ENCODE measurements at regions not wholly inside any gene's neighbourhood (a gene's known extent, or its start where the extent isn't known, plus 50 kb on each side); places are given as distances from the start of the nearest gene placed in this dataset.

DNA sequence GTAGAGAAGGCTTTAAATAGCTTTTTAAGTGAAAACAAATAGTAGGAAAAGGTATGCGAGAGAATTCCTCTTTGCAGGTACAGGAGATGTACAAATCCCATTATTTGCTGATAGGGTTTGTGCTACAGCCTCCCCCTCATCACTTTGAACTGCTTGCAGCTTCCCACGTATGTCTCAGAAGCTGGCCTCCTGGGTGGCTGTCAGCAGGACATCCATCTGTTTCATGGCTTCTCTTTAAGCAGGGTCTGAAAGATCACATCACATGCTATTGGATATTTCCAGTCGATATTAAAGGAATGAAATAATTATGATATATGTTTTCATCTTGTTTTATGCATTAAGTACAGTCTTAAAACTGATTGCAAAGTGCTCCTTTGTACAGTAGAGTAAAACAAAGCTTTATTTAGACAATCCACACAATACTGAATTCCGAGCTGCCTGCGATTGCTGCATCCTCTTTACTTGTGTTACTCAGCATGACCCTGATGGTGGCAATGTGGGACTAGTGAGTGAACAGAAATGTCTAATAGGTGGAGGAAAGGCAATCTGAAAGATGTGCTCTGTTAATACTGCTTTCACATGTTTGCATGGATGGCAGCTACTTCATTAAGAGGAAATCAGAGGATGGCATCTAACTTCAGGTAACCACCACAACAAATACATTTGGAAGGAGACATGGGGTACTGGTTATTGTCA, 930.6 kb upstream of the SEMA6D start:
- TF ChIP-seq TAF1 (IDR thresholded peaks at IDR 0.05; ENCODE audit: borderline replicate concordance, insufficient read depth, low read length) (no peak), POLR2AphosphoS5 (IDR thresholded peaks at IDR 0.05; ENCODE audit: low read depth, low read length) (no peak), FOXP2 (optimal IDR thresholded peaks at IDR 0.05; ENCODE audit: borderline replicate concordance, extremely low read depth, extremely low read length, insufficient read depth) (no peak), SIN3A (IDR thresholded peaks at IDR 0.05; ENCODE audit: borderline replicate concordance, insufficient read depth, low read length) (no peak)
- TF ChIP-seq, protein P1, sequence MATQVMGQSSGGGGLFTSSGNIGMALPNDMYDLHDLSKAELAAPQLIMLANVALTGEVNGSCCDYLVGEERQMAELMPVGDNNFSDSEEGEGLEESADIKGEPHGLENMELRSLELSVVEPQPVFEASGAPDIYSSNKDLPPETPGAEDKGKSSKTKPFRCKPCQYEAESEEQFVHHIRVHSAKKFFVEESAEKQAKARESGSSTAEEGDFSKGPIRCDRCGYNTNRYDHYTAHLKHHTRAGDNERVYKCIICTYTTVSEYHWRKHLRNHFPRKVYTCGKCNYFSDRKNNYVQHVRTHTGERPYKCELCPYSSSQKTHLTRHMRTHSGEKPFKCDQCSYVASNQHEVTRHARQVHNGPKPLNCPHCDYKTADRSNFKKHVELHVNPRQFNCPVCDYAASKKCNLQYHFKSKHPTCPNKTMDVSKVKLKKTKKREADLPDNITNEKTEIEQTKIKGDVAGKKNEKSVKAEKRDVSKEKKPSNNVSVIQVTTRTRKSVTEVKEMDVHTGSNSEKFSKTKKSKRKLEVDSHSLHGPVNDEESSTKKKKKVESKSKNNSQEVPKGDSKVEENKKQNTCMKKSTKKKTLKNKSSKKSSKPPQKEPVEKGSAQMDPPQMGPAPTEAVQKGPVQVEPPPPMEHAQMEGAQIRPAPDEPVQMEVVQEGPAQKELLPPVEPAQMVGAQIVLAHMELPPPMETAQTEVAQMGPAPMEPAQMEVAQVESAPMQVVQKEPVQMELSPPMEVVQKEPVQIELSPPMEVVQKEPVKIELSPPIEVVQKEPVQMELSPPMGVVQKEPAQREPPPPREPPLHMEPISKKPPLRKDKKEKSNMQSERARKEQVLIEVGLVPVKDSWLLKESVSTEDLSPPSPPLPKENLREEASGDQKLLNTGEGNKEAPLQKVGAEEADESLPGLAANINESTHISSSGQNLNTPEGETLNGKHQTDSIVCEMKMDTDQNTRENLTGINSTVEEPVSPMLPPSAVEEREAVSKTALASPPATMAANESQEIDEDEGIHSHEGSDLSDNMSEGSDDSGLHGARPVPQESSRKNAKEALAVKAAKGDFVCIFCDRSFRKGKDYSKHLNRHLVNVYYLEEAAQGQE (IDR thresholded peaks at IDR 0.05; ENCODE audit: insufficient read depth in 1 of 2, low read depth in 2 of 2, low read length in 2 of 2), result no peak

DNA sequence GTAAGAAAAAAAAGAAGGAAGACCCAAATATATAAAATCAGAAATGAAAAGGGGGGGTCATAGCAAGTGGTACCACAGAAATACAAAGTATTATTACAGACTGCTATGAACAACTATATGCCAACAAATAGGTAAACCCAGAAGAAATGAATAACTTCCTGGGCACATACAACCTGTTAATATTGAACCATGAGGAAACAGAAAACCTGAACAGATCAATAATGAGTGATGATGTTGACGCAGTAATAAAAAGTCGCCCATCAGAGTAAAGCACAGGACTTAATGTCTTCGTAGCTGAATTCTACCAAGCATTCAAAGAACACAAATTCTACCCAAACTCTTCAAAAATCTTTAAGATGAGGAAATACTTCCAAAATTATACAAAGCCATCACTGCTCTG, 921.6 kb upstream of the SEMA6D start:
- no peak for TF ChIP-seq TAF1 (IDR thresholded peaks at IDR 0.05; ENCODE audit: borderline replicate concordance, insufficient read depth, low read length)
- TF ChIP-seq FOXP2 (optimal IDR thresholded peaks at IDR 0.05; ENCODE audit: borderline replicate concordance, extremely low read depth, extremely low read length, insufficient read depth), result no peak
- no peak for TF ChIP-seq SIN3A (IDR thresholded peaks at IDR 0.05; ENCODE audit: borderline replicate concordance, insufficient read depth, low read length)
- no peak for TF ChIP-seq POLR2AphosphoS5 (IDR thresholded peaks at IDR 0.05; ENCODE audit: low read depth, low read length)
- TF ChIP-seq, protein P1 (IDR thresholded peaks at IDR 0.05; ENCODE audit: insufficient read depth in 1 of 2, low read depth in 2 of 2, low read length in 2 of 2), result no peak

DNA sequence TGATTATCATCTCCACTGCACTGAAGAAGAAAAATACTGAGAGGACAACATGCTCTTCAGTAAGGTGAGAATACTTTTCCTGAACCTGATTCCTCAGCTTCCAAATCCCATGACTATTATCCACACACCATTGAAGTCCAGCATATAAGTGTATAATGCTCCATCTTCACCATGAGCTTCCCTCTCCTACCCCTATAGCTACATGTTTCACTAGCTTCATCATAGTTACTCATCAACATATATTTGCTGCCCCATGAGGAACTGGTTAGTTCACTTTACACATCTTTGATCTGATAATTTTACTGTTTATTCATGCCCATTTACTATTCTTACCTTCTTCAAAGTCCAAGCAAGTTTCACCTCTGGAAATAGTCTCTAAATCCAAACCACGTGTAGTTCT, 908.5 kb upstream of the SEMA6D start:
- TF ChIP-seq SIN3A (IDR thresholded peaks at IDR 0.05; ENCODE audit: borderline replicate concordance, insufficient read depth, low read length), result no peak

DNA sequence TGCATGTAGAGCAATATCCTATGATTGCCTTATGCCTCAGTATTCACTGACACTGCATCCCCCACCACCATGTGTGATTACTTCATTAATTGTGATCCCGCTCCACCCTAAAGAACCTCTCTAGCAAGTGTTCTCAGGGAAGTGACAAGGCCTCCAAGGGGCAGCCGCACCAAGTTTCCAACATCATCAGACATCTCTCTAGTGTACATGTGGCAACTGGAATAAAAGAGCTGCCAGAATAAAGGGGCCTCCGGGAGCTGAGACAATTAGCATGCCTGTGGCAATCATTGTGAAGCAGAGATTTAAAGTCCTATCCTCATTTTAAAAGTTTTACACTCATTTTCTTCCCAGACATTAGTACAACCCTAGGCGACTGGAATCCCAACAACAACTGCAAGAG, 902.1 kb upstream of the SEMA6D start:
- TF ChIP-seq SIN3A (IDR thresholded peaks at IDR 0.05; ENCODE audit: borderline replicate concordance, insufficient read depth, low read length) (no peak), POLR2AphosphoS5 (IDR thresholded peaks at IDR 0.05; ENCODE audit: low read depth, low read length) (no peak), FOXP2 (optimal IDR thresholded peaks at IDR 0.05; ENCODE audit: borderline replicate concordance, extremely low read depth, extremely low read length, insufficient read depth) (no peak), TAF1 (IDR thresholded peaks at IDR 0.05; ENCODE audit: borderline replicate concordance, insufficient read depth, low read length) (no peak)
- TF ChIP-seq, protein P1 (IDR thresholded peaks at IDR 0.05; ENCODE audit: insufficient read depth in 1 of 2, low read depth in 2 of 2, low read length in 2 of 2), result no peak

DNA sequence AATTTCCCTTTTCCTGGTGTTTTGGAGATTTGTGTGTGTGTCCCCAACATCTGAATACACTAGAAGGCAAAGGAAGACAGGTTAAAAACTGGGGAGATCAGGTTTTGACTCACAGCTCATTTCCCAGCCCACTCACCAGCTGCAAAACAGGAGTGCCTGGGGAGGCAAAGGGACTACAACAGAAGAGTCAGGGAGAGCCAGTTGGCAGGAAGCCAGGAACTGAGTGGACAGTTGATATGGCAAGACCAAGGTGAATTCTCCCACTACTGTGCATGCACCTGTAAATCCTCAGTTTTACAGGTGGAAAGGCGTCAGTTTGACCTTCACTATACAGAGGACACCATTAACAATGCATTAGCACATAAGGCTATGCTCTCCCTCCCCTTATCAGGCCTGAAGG, 901.5 kb upstream of the SEMA6D start:
- TF ChIP-seq POLR2AphosphoS5 (IDR thresholded peaks at IDR 0.05; ENCODE audit: low read depth, low read length) (no peak), SIN3A (IDR thresholded peaks at IDR 0.05; ENCODE audit: borderline replicate concordance, insufficient read depth, low read length) (no peak), TAF1 (IDR thresholded peaks at IDR 0.05; ENCODE audit: borderline replicate concordance, insufficient read depth, low read length) (no peak), FOXP2 (optimal IDR thresholded peaks at IDR 0.05; ENCODE audit: borderline replicate concordance, extremely low read depth, extremely low read length, insufficient read depth) (no peak)
- TF ChIP-seq, protein P1 (IDR thresholded peaks at IDR 0.05; ENCODE audit: insufficient read depth in 1 of 2, low read depth in 2 of 2, low read length in 2 of 2), result no peak
